ENCODE measurements at regions not wholly inside any gene's neighbourhood (a gene's known extent, or its start where the extent isn't known, plus 50 kb on each side); places are given as distances from the start of the nearest gene placed in this dataset.
A peak's percentile ranks its signal among the peaks of the same experiment; 100 is the strongest.

- H3K14ac ChIP-seq (ENCODE audit: insufficient read length), result no peak overlapping the region
- no peak overlapping the region for H4K5ac ChIP-seq (ENCODE audit: insufficient read length, low read depth, low read length)
- H3K56ac ChIP-seq (replicated peaks; ENCODE audit: insufficient read length, low read depth, low read length), result no peak overlapping the region
- no peaks in the 10 kb centered on the region for H4K20me1 ChIP-seq (replicated peaks in 1 of 2; ENCODE audit: control insufficient read depth in 1 of 2, insufficient read depth in 2 of 2, low read length in 2 of 2)
- H4K8ac ChIP-seq (ENCODE audit: extremely low read depth, insufficient read depth, low read length), result no peak overlapping the region
- H3K9me3 ChIP-seq (ENCODE audit: insufficient read depth in 2 of 2, low read depth in 1 of 2, low read length in 1 of 2), result no peaks in the 10 kb centered on the region
- no peak overlapping the region for H3K4ac ChIP-seq (replicated peaks; ENCODE audit: insufficient read length, low read depth, low read length)
- H2AK5ac ChIP-seq (ENCODE audit: low read depth, low read length), result no peak overlapping the region
- ChIA-PET POLR2A (ENCODE audit: partially characterized antibody) (no interaction called here), CTCF (ENCODE audit: partially characterized antibody) (interaction anchor here (0.9 to 2.0 kb wide), 3 partner anchors 17 to 213 kb away, joined by 3 to 7 read pairs (median 5); no protein-coding TSS in a partner anchor)
- DNase-seq (ENCODE audit: low read depth in 1 of 2, low spot score in 2 of 2), result no peak
- H4K91ac ChIP-seq (replicated peaks; ENCODE audit: insufficient read length, low read length), result no peak overlapping the region
- no peak overlapping the region for H2BK20ac ChIP-seq (ENCODE audit: low read length)
- no peak for FAIRE-seq
- no peak overlapping the region for H3K4me3 ChIP-seq (ENCODE audit: extremely low read depth in 1 of 4, insufficient read depth in 2 of 4, low read depth in 3 of 4, low read length in 4 of 4)
- 85% methylated on average over 2 of the region's 2 CpGs; no CpG with 5 or more reads in 1 of the 2 experiments for WGBS, 2 experiments (ENCODE audit: extremely low coverage in 1 of 2, insufficient coverage in 1 of 2, insufficient read length in 1 of 2, insufficient replicate concordance in 2 of 2, low coverage in 1 of 2, low lambda C conversion rate in 2 of 2, missing lambda C conversion rate in 1 of 2)
- H3K36me3 ChIP-seq (ENCODE audit: control insufficient read depth in 2 of 4, insufficient read depth in 4 of 4, low read length in 3 of 4), result no peaks in the 10 kb centered on the region
- H2BK120ac ChIP-seq (replicated peaks; ENCODE audit: low read depth, low read length), result no peak overlapping the region
- H3K79me2 ChIP-seq (ENCODE audit: control insufficient read depth in 1 of 2, insufficient read depth in 2 of 2, low read length in 2 of 2), result no peaks in the 10 kb centered on the region
- no peak overlapping the region for H2BK15ac ChIP-seq (ENCODE audit: low read length)
- peaks cover 0 to 3% (median 0%) of the 10 kb centered on the region in 4 experiments; a peak in 1 of 7 replicates for H3K4me1 ChIP-seq (replicated peaks in 1 of 4; ENCODE audit: control insufficient read depth in 3 of 4, insufficient read depth in 4 of 4, low read length in 3 of 4)
- H2BK5ac ChIP-seq (ENCODE audit: low read depth, low read length), result no peak overlapping the region
- H3K23ac ChIP-seq (ENCODE audit: insufficient read length), result no peak overlapping the region
- H3K27ac ChIP-seq (ENCODE audit: low read depth, low read length), result no peak overlapping the region
- H3K18ac ChIP-seq (ENCODE audit: extremely low read depth, low read length), result no peak overlapping the region
- peak overlapping the region; percentile 28; the same call in 1 of the 2 replicates for H2AFZ ChIP-seq (ENCODE audit: low read length)
- TF ChIP-seq SUZ12 (IDR thresholded peaks at IDR 0.05; ENCODE audit: low read length) (no peak), JUND (IDR thresholded peaks at IDR 0.05; ENCODE audit: low read length) (no peak), SAP30 (IDR thresholded peaks at IDR 0.05; ENCODE audit: insufficient read depth, insufficient replicate concordance, low read length) (no peak), NRF1 (IDR thresholded peaks at IDR 0.05; ENCODE audit: low read depth, low read length) (no peak), EP300 (IDR thresholded peaks at IDR 0.05; ENCODE audit: borderline replicate concordance in 1 of 2, low read depth in 2 of 2, low read length in 2 of 2) (no peak)
- H3K79me1 ChIP-seq (ENCODE audit: low read depth, low read length), result no peaks in the 10 kb centered on the region
- H3K4me2 ChIP-seq (ENCODE audit: insufficient read depth in 1 of 2, low read depth in 2 of 2, low read length in 2 of 2), result no peak overlapping the region
- H3K23me2 ChIP-seq (ENCODE audit: low read depth, low read length), result no peaks in the 10 kb centered on the region
- H3K27me3 ChIP-seq (replicated peaks in 1 of 4; ENCODE audit: control insufficient read depth in 3 of 4, extremely low read depth in 1 of 4, insufficient read depth in 3 of 4, low read length in 3 of 4), result no peaks in the 10 kb centered on the region
- H3K9ac ChIP-seq (replicated peaks in 1 of 4; ENCODE audit: extremely low read depth in 1 of 4, low read depth in 3 of 4, low read length in 3 of 4), result no peak overlapping the region; a peak in 1 of 7 replicates
- no peak overlapping the region for H2BK12ac ChIP-seq (ENCODE audit: low read depth, low read length)
Observed at GRCh38 chr4:64698171-64698570, 288.9 kb upstream of the TECRL start.
